CD14-positive monocyte (primary cell): ENCODE measurements at regions not wholly inside any gene's neighbourhood (a gene's known extent, or its start where the extent isn't known, plus 50 kb on each side); places are given as distances from the start of the nearest gene placed in this dataset.

Experiments
- DNase-seq, 3 donors: peaks; one replicate each; pipeline ENCODE4 v3.0.0-alpha.2; 2011 to 2022
- H2AFZ ChIP-seq: 2 replicates; pipeline ENCODE4 v1.6.0; 2012; ENCODE audit warnings: mild to moderate bottlenecking, low read depth, low read length, inconsistent platforms; ENCODE audit not compliant: insufficient read depth, poor library complexity, severe bottlenecking
- H3K27ac ChIP-seq, 2 donors: 1 replicate in 1 of 2; 2 replicates in 1 of 2; pipeline ENCODE4 v1.5.1; 2012 to 2013; ENCODE audit warnings: low read length in 2 of 2, control low read depth in 1 of 2, inconsistent platforms in 1 of 2, low read depth in 1 of 2, mild to moderate bottlenecking in 1 of 2
- H3K27me3 ChIP-seq, 2 donors: one replicate each; pipeline versions ENCODE4 v1.6.0 to v1.6.1; 2011 to 2013; ENCODE audit warnings: low read length in 2 of 2; ENCODE audit not compliant: control insufficient read depth in 2 of 2, insufficient read depth in 2 of 2
- H3K36me3 ChIP-seq, 2 donors: replicated peaks in 1 of 2; 1 replicate in 1 of 2; 2 replicates in 1 of 2; pipeline versions ENCODE4 v1.5.1 to v1.6.1; 2012 to 2013; ENCODE audit warnings: low read length in 2 of 2, control low read depth in 1 of 2, inconsistent platforms in 1 of 2, mild to moderate bottlenecking in 1 of 2; ENCODE audit not compliant: insufficient read depth in 2 of 2, control insufficient read depth in 1 of 2
- H3K4me1 ChIP-seq, 2 donors: 1 replicate in 1 of 2; 2 replicates in 1 of 2; pipeline versions ENCODE4 v1.5.1 to v1.6.1; 2012 to 2013; ENCODE audit warnings: low read length in 2 of 2, control low read depth in 1 of 2, inconsistent platforms in 1 of 2, mild to moderate bottlenecking in 1 of 2, moderate library complexity in 1 of 2; ENCODE audit not compliant: insufficient read depth in 2 of 2, control insufficient read depth in 1 of 2
- H3K4me2 ChIP-seq: replicated peaks from 2 replicates; pipeline ENCODE3; 2012; ENCODE audit warnings: low read length, moderate library complexity, mild to moderate bottlenecking; ENCODE audit not compliant: poor library complexity, severe bottlenecking; ENCODE audit errors: extremely low read depth
- H3K4me3 ChIP-seq, 3 experiments: fragments of 200-600 bp in 1 of 3; sonication (generic) in 1 of 3; replicated peaks in 1 of 3; 1 replicate in 2 of 3; 2 replicates in 1 of 3; pipeline ENCODE4 v1.5.1; 2011 to 2013; ENCODE audit warnings: low read length in 3 of 3, mild to moderate bottlenecking in 3 of 3, control low read depth in 2 of 3, low read depth in 2 of 3, inconsistent platforms in 1 of 3, moderate library complexity in 1 of 3
- H3K79me2 ChIP-seq: 2 replicates; pipeline ENCODE4 v1.6.0; 2012; ENCODE audit warnings: mild to moderate bottlenecking, control low read depth, inconsistent platforms, low read length, moderate library complexity; ENCODE audit not compliant: insufficient read depth
- H3K9ac ChIP-seq: 2 replicates; pipeline ENCODE4 v1.6.0; 2017; ENCODE audit warnings: low read length, mild to moderate bottlenecking; ENCODE audit not compliant: insufficient read depth, poor library complexity, severe bottlenecking
- H3K9me3 ChIP-seq, 2 donors: replicated peaks in 1 of 2; 1 replicate in 1 of 2; 2 replicates in 1 of 2; pipeline versions ENCODE4 v1.5.1 to v1.6.1; 2012 to 2013; ENCODE audit warnings: low read length in 2 of 2, control low read depth in 1 of 2; ENCODE audit not compliant: control insufficient read depth in 1 of 2, insufficient read depth in 1 of 2
- H4K20me1 ChIP-seq: 2 replicates; pipeline ENCODE4 v1.6.0; 2012; ENCODE audit warnings: mild to moderate bottlenecking, low read length, control low read depth, moderate library complexity; ENCODE audit not compliant: insufficient read depth
- H3K27ac Mint-ChIP-seq, 7 donors: one replicate each; pipeline ENCODE4 v1.8.0; 2020; ENCODE audit warnings: mild to moderate bottlenecking in 7 of 7, mixed read lengths in 7 of 7, moderate library complexity in 6 of 7, inconsistent platforms in 2 of 7
- H3K27me3 Mint-ChIP-seq, 3 donors: one replicate each; pipeline ENCODE4 v1.8.0; 2021 to 2022; ENCODE audit warnings: low read depth in 3 of 3, mild to moderate bottlenecking in 3 of 3, mixed read lengths in 3 of 3, moderate library complexity in 3 of 3, inconsistent platforms in 1 of 3
- H3K36me3 Mint-ChIP-seq, 2 donors: one replicate each; pipeline ENCODE4 v1.8.0; 2020; ENCODE audit warnings: mixed read lengths in 2 of 2, inconsistent platforms in 1 of 2, mild to moderate bottlenecking in 1 of 2
- H3K4me1 Mint-ChIP-seq: one replicate; pipeline ENCODE4 v1.8.0; 2020; ENCODE audit warnings: mild to moderate bottlenecking, mixed read lengths
- H3K4me3 Mint-ChIP-seq, 2 donors: one replicate each; pipeline ENCODE4 v1.8.0; 2020; ENCODE audit warnings: mild to moderate bottlenecking in 2 of 2, mixed read lengths in 2 of 2, moderate library complexity in 1 of 2
- H3K9me3 Mint-ChIP-seq, 7 donors: one replicate each; pipeline ENCODE4 v1.8.0; 2020 to 2022; ENCODE audit warnings: mixed read lengths in 7 of 7, mild to moderate bottlenecking in 6 of 7, moderate library complexity in 6 of 7, inconsistent platforms in 2 of 7
- CTCF ChIP-seq: fragments of 200-600 bp; IDR thresholded peaks from one replicate; pipeline ENCODE4 v1.8.0; 2022; ENCODE audit warnings: antibody characterized with exemption, mild to moderate bottlenecking
- WGBS: methylation state at CpG from one replicate; pipeline ENCODE4 v1.1.5; 2013; ENCODE audit warnings: missing lambda C conversion rate; ENCODE audit not compliant: insufficient coverage; 5-methylcytosine and 5-hydroxymethylcytosine counted together
- intact Hi-C, 2 donors: fragments of 100-400 bp; cut with micrococcal nuclease; formaldehyde crosslinking; loops; one replicate each; pipeline versions ENCODE4 v1.15.0 to v1.15.1; 2023

DNA sequence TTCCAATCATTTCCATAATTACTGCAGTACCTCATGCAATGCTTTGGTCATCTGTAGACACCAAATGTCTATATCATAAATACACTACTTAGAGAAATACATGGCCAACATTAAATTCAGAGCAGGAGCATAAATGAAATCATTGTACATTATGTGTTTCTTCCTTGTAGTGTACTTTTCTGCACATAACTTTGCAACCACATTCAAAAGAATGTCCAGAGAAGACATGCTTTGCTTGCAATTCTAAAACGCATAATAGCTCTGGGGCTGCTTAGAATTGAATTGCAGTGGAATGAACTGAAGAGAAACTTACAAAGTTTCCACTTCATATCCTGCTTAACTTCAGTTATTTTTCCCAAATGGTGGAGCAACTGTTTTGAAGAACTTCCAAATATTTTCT lies 664.4 kb downstream of the DSC3 start:
- no peak overlapping the region for H3K9ac ChIP-seq
- Mint-ChIP-seq H3K36me3 (no peaks in the 10 kb centered on the region), H3K27ac (no peak overlapping the region), H3K27me3 (no peaks in the 10 kb centered on the region), H3K9me3 (peaks cover 0 to 7% (median 0%) of the 10 kb centered on the region in 7 donors), H3K4me3 (no peak overlapping the region), H3K4me1 (no peaks in the 10 kb centered on the region)
- DNase-seq, result no peak
- no peak overlapping the region for H2AFZ ChIP-seq
- WGBS, result no CpG with 5 or more reads among the region's 1 CpG
- peaks cover 0 to 10% of the 10 kb centered on the region in 2 donors for H3K9me3 ChIP-seq
- H3K4me3 ChIP-seq, result no peak overlapping the region
- intact Hi-C loops, result no loop called here
- H3K4me1 ChIP-seq, result no peaks in the 10 kb centered on the region
- no peaks in the 10 kb centered on the region for H3K27me3 ChIP-seq
- H3K27ac ChIP-seq, result no peak overlapping the region
- no peak overlapping the region for H3K4me2 ChIP-seq
- H3K79me2 ChIP-seq, result no peaks in the 10 kb centered on the region
- TF ChIP-seq CTCF, result no peak
- H4K20me1 ChIP-seq, result no peaks in the 10 kb centered on the region
- H3K36me3 ChIP-seq, result no peaks in the 10 kb centered on the region

DNA sequence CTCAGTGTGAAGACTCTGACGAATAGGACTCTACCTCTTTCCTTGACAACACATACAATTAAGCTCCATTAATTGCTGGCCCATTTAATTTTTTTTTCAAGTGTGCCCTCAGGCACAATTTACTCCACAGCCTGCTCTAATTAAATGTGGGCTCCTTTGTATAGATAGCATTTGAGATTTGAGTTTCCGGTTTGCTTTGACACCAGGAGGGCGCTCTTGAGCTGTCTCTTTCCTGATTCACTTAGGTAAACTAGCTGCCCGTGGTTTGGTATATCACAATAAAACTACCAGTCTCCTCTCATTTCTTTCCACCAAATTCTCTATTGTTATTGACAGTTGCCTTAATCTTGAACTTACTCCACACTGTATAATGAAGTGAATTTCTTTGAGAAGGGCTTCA lies 666.0 kb downstream of the DSC3 start:
- H3K9me3 ChIP-seq, result peaks cover 0 to 6% of the 10 kb centered on the region in 2 donors
- no peaks in the 10 kb centered on the region for H3K4me1 ChIP-seq
- Mint-ChIP-seq H3K27ac (no peak overlapping the region), H3K9me3 (peaks cover 0 to 6% (median 0%) of the 10 kb centered on the region in 7 donors), H3K4me1 (no peaks in the 10 kb centered on the region), H3K4me3 (no peak overlapping the region), H3K36me3 (no peaks in the 10 kb centered on the region), H3K27me3 (no peaks in the 10 kb centered on the region)
- no CpG with 5 or more reads among the region's 4 CpGs for WGBS
- H3K36me3 ChIP-seq, result no peaks in the 10 kb centered on the region
- no peaks in the 10 kb centered on the region for H3K27me3 ChIP-seq
- intact Hi-C loops, result no loop called here
- no peak overlapping the region for H3K9ac ChIP-seq
- H3K27ac ChIP-seq, result no peak overlapping the region
- H2AFZ ChIP-seq, result no peak overlapping the region
- H3K4me3 ChIP-seq, result no peak overlapping the region
- H4K20me1 ChIP-seq, result no peaks in the 10 kb centered on the region
- no peaks in the 10 kb centered on the region for H3K79me2 ChIP-seq
- no peak for TF ChIP-seq CTCF
- no peak overlapping the region for H3K4me2 ChIP-seq
- no peak for DNase-seq
